ENCODE measurements at regions not wholly inside any gene's neighbourhood (a gene's known extent, or its start where the extent isn't known, plus 50 kb on each side); places are given as distances from the start of the nearest gene placed in this dataset.

- H3K9ac ChIP-seq, result no peak overlapping the region
- H3K9me3 Mint-ChIP-seq, result peaks cover 3% of the 10 kb centered on the region
- peaks cover 3% of the 10 kb centered on the region for H3K36me3 Mint-ChIP-seq
- H3K27ac Mint-ChIP-seq, result no peak overlapping the region
- H3K4me1 Mint-ChIP-seq, result peaks cover 7% of the 10 kb centered on the region
- no peaks in the 10 kb centered on the region for H3K27me3 ChIP-seq
- no peak overlapping the region for H3K4me3 Mint-ChIP-seq
- no peaks in the 10 kb centered on the region for H3K27me3 Mint-ChIP-seq (ENCODE audit: insufficient read depth, low read depth)
- no peak overlapping the region for H3K27ac ChIP-seq
- H3K36me3 ChIP-seq, result no peaks in the 10 kb centered on the region
- H3K4me2 ChIP-seq, result no peak overlapping the region
- DNase-seq (ENCODE audit: low spot score), result no peak
- H3K9me3 ChIP-seq (ENCODE audit: low read depth), result peaks cover 8% of the 10 kb centered on the region
- H3F3A ChIP-seq (ENCODE audit: low read depth), result peaks cover 5% of the 10 kb centered on the region
- TF ChIP-seq CTCF (IDR thresholded peaks at IDR 0.05), result no peak
- TF ChIP-seq EZH2 (IDR thresholded peaks at IDR 0.05), result no peak
- TF ChIP-seq EZH2phosphoT487 (IDR thresholded peaks at IDR 0.05), result no peak
- no peak overlapping the region for H2AFZ ChIP-seq (replicated peaks)
- H4K20me1 ChIP-seq (ENCODE audit: low read depth), result no peaks in the 10 kb centered on the region
- H3K4me3 ChIP-seq, result no peak overlapping the region
- H3K4me1 ChIP-seq, result peaks cover 11% of the 10 kb centered on the region
- H3K79me2 ChIP-seq (ENCODE audit: low read depth), result no peaks in the 10 kb centered on the region
These were observed 366.1 kb upstream of the TMPO start for GRCh38 chr12:98149270-98149669.

GRCh38 chr12:98149691-98150210 lies 365.6 kb upstream of the TMPO start:
- Histone ChIP-seq H3K9me3 (ENCODE audit: low read depth) (peaks cover 4% of the 10 kb centered on the region), H3K79me2 (ENCODE audit: low read depth) (no peaks in the 10 kb centered on the region), H3K27me3 (no peaks in the 10 kb centered on the region), H3F3A (ENCODE audit: low read depth) (peaks cover 5% of the 10 kb centered on the region), H2AFZ (replicated peaks) (no peak overlapping the region), H3K4me1 (peaks cover 16% of the 10 kb centered on the region), H3K4me2 (no peak overlapping the region), H4K20me1 (ENCODE audit: low read depth) (no peaks in the 10 kb centered on the region), H3K9ac (no peak overlapping the region), H3K4me3 (no peak overlapping the region), H3K36me3 (no peaks in the 10 kb centered on the region), H3K27ac (no peak overlapping the region)
- DNase-seq (ENCODE audit: low spot score), result no peak
- no peak overlapping the region for H3K4me3 Mint-ChIP-seq
- no peak overlapping the region for H3K27ac Mint-ChIP-seq
- peaks cover 3% of the 10 kb centered on the region for H3K36me3 Mint-ChIP-seq
- peaks cover 2% of the 10 kb centered on the region for H3K9me3 Mint-ChIP-seq
- TF ChIP-seq EZH2 (IDR thresholded peaks at IDR 0.05) (no peak), EZH2phosphoT487 (IDR thresholded peaks at IDR 0.05) (no peak), CTCF (IDR thresholded peaks at IDR 0.05) (no peak)
- H3K27me3 Mint-ChIP-seq (ENCODE audit: insufficient read depth, low read depth), result no peaks in the 10 kb centered on the region
- H3K4me1 Mint-ChIP-seq, result peaks cover 12% of the 10 kb centered on the region

GRCh38 chr12:98151105-98151590 lies 364.2 kb upstream of the TMPO start:
- peaks cover 5% of the 10 kb centered on the region for H3F3A ChIP-seq (ENCODE audit: low read depth)
- no peaks in the 10 kb centered on the region for H3K36me3 ChIP-seq
- H3K4me3 ChIP-seq, result no peak overlapping the region
- H4K20me1 ChIP-seq (ENCODE audit: low read depth), result no peaks in the 10 kb centered on the region
- peaks cover 2% of the 10 kb centered on the region for H3K9me3 Mint-ChIP-seq
- H3K4me2 ChIP-seq, result no peak overlapping the region
- no peaks in the 10 kb centered on the region for H3K27me3 ChIP-seq
- no peaks in the 10 kb centered on the region for H3K9me3 ChIP-seq (ENCODE audit: low read depth)
- H3K4me1 Mint-ChIP-seq, result peaks cover 23% of the 10 kb centered on the region
- H3K27ac Mint-ChIP-seq, result peak overlapping the region; percentile 28
- H3K4me3 Mint-ChIP-seq, result no peak overlapping the region
- H3K36me3 Mint-ChIP-seq, result peaks cover 3% of the 10 kb centered on the region
- H3K9ac ChIP-seq, result no peak overlapping the region
- no peak for DNase-seq (ENCODE audit: low spot score)
- H3K4me1 ChIP-seq, result peaks cover 28% of the 10 kb centered on the region
- TF ChIP-seq EZH2phosphoT487 (IDR thresholded peaks at IDR 0.05), result no peak
- no peak for TF ChIP-seq EZH2 (IDR thresholded peaks at IDR 0.05)
- no peak for TF ChIP-seq CTCF (IDR thresholded peaks at IDR 0.05)
- H3K79me2 ChIP-seq (ENCODE audit: low read depth), result no peaks in the 10 kb centered on the region
- no peaks in the 10 kb centered on the region for H3K27me3 Mint-ChIP-seq (ENCODE audit: insufficient read depth, low read depth)
- no peak overlapping the region for H2AFZ ChIP-seq (replicated peaks)
- H3K27ac ChIP-seq, result no peak overlapping the region
